CMK (cell line): ENCODE measurements at regions not wholly inside any gene's neighbourhood (a gene's known extent, or its start where the extent isn't known, plus 50 kb on each side); places are given as distances from the start of the nearest gene placed in this dataset.

Source experiments
- DNase-seq: peaks from one replicate; pipeline ENCODE4 v3.0.0-alpha.2; 2010; ENCODE audit warnings: low read depth

DNA sequence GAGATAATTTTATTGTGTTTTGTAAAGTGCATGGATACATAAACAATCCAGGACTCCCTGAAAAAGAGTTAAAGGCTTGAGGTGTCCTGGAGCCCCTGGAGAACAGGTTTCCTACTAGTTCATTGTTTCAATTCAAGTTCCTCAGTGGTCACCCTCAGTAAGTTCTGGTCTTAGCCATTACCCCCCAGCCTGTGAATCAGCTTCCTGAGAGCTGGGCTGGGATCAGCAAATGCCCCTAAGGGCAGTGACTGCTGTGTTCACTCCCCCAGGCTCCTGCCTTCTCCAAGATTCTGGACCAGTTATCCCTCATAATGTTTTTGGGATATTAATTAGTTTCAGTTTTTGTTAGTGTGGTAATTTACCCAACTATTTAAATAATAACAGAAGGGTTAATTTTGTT is 151.6 kb upstream of the PRSS58 start:
- DNase-seq: no peak

DNA sequence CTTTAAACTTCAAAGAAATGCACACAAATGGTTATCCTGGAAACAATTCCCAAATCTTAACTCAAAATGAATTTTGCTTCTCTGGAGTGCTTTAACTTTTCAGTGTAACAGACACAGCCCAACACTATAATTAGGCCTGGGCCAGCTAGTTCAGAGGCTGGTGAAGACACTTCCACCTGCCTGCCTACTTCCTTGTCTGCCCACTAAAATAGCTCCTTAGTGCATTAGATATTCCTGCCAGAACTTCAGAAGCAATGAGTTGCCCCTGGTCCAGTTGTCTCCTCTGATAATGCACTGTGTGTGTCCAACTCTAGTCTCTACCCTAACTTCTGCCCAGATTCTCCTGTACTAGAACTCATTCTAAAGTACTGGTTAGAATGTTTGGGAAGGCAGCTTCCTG is 150.9 kb upstream of the PRSS58 start:
- no peak for DNase-seq

- no peak for DNase-seq
Measured at GRCh38 chr7:142407939-142408570, 150.2 kb upstream of the PRSS58 start.

DNA sequence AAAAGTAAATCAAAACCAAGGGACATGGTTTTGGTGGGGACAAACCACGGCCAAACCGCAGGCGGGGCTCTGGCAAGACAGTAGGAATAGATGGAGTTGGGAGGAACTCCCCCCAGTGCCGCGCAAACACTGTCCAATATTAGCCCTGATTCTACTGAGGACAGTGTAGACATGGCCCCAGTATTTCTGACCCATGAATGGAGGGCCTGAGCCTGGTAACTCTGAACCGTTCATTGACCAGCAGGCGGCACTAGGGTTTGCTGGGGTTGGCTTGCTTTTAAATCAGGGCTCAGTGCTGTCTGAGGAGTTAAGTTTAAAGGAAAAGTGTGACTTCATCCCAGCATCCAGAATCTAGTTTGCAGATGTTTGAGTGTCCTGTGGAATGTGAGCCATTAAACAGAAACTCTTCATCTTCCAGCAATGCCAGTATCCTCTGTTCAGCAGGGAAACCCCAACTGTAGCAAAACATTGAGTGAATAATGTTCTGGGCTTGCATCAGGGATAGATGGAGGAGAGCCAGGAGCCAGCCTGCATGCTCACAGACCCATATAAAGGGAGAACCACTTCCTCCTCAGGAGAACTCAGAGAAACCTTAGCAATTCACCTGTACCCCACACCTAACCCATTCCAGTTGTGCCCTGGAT is 147.4 kb upstream of the PRSS58 start:
- no peak for DNase-seq

DNA sequence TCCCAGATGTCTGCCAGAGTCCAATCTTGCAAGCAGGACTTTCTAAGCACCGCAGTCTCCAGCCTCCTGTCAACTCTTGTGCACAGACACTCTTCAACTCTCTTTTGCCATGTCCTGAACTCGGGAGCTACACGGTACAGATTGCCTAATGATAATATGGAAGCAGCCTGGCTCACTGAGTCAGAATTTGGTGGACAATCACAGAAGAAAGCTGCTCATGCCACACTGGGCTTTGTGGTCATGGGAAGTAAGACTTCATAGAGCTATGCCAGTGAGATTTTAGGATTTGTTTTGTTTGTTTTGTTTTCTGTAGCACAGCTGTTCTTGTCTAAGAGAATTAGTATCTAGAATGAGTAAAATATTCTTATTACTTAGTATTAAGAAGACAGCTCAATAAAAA is 144.1 kb upstream of the PRSS58 start:
- DNase-seq: no peak

DNA sequence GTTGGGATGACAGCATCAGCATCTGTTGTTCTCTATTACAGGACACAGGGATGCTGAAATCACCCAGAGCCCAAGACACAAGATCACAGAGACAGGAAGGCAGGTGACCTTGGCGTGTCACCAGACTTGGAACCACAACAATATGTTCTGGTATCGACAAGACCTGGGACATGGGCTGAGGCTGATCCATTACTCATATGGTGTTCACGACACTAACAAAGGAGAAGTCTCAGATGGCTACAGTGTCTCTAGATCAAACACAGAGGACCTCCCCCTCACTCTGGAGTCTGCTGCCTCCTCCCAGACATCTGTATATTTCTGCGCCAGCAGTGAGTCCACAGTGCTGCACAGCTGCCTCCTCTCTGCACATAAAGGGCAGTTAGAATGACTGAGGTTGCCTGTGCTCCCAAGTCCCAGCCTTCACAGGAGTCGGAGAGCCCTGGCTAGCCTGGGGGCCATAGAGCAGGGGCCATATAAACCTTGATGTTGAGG is 142.2 kb upstream of the PRSS58 start:
- no peak for DNase-seq

DNA sequence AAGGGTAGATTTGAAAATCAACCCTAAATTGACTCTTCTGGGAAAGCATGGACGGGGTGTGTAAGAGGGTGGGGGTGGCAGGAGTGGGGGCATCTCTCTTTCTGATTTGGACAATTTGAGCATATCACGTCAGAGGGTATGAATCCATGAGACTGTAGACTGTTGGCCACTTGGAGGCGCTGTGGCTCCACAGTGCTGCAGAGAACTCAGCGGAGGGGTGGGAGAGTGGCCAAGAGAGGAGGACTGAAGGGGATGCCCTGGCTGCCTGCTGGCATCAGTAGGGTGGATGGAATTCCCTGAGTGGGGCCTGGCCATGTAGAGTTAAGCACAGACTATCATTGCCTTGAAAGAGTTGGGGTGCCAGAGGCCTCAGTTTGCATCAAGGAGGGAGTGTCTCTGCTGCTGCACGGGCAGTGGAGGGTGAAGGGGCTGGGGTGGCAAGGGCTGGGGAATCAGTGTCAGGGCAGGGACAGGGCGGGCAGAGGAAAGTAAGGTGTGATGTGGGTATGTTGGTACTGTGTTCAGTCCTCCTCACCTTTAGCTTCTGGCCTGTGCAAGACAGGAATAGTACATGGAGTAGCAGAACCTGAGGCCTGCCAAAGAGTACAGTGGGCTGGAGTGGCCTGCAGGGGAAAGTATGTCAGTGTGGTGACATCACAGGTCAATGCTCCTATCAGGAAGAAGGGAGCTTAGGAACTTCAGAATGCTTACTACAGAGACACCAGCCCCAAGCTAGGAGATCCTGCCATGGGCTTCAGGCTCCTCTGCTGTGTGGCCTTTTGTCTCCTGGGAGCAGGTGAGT is 133.5 kb upstream of the PRSS58 start:
- no peak for DNase-seq

- DNase-seq: no peak
Measured at GRCh38 chr7:142389544-142389943, 131.7 kb upstream of the PRSS58 start.

- DNase-seq: peak; percentile 31
Measured at GRCh38 chr7:142385491-142386340, 127.9 kb upstream of the PRSS58 start.

GRCh38 chr7:142384493-142384922 is 126.7 kb upstream of the PRSS58 start:
- DNase-seq: peak; percentile 20

- no peak for DNase-seq
Measured at GRCh38 chr7:142383841-142384492, 126.1 kb upstream of the PRSS58 start.

DNA sequence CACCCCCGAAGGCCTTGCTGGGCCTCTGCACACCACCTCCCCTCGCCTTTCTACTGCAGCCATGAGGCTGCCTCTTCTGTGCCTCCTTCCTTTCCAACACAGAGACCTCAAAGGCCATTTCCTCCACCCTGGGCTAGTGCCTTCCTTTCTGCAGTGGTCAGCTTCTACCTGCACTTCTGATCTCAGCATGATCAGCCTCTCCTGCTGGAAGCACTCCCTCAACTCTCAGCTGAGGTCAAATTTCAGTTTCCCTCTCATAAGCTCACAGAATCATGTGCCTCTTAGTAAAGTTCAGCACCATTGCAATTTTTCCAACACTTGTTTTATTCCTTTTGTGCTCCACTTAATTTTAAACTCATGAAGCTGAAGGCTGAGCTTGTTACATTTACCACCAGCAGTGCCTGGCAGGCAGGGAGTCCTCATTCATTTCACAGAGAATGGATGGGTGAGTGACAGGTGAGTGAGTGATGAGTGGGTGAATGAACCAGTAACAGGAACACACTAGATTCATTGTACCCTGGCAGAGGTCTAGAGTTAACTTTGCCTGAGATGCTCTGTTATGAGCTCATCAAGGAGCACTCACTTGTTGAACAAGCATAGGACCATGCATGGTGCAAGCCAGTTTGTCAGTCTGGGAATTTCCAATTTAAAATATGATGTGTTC is 124.0 kb upstream of the PRSS58 start:
- no peak for DNase-seq

GRCh38 chr7:142380069-142380468 is 122.2 kb upstream of the PRSS58 start:
- DNase-seq: no peak

DNA sequence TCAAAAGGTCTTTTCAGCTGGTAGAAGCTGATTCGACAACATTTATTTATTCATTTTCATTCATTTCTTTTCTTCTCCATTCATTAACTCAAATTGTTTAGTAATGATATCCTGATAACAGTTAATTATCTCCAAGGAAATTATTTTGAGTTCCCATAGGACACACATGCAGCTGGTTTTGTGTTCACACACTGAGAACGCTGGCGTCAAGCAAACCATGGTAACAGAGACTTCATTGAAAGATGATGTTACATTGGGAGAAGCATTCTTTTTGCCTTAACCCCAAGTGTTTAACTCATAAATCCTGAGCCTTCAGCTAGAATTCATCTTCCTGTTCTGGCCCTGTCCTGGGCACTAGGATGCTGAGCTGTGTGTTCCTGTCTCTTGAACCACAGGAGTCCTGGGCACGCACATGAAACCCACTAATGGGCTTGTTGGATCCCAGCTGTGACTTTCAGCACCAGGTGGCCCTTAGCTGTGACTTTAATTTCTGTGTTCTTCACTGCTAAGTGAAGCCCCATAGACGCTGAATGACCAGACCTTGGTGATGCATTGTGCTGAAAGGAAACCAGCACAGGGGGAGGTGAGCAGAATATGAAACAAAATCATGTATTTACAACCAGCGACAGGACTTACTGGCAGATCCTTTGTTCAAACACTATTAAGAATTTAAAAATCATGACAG is 121.5 kb upstream of the PRSS58 start:
- no peak for DNase-seq

DNA sequence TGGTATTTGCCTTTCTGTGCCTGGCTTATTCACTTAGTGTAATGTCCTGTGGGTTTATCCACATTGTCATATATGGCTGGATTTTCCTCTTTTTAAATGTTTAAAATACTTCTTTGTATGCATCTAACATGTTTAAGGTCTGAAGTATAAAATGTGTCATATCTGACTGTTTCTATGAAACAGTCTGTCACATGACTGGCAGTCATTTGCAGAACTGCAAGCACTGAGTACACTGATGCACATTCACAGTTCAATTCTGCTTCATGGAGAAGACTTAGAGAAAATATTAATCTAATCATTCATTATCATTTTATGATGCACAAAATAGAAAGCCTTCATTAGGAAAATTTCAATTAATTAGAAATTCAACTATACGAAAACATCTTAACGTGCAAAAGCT is 119.7 kb upstream of the PRSS58 start:
- DNase-seq: no peak

GRCh38 chr7:142376356-142376997 is 118.6 kb upstream of the PRSS58 start:
- no peak for DNase-seq

DNA sequence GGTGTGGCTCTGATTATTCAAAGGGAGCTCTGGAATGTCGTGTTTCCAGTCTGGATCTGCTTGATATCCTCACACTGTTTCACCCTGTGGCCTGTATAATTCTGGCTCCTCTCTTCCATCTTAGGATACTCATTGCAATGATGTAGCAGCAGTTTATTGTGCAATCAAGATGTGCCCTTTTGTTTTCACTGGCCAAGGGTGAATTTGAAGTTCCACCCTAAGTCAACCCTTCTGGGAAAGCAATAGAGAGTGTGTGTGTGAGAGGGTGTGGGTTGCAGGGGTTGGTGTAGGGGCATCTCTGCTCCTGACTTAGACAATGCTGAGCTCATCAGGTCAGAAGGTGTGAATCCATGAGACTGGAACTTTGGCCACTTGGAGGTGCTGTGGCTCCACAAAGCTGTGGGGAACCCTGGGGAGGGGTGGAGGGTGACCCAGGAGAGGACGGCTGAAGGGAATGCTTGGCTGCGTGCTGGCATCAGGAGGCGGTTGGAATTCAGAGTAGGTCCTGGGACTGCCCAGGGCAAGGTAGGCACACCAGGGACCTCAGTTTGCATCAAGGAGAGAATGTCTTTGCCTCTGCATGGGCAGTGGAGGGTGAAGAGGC is 118.0 kb upstream of the PRSS58 start:
- no peak for DNase-seq

- no peak for DNase-seq
Measured at GRCh38 chr7:142372727-142373126, 114.9 kb upstream of the PRSS58 start.

- no peak for DNase-seq
Measured at GRCh38 chr7:142371586-142372377, 113.9 kb upstream of the PRSS58 start.
